Astrocyte of the spinal cord (primary cell): ENCODE measurements at regions not wholly inside any gene's neighbourhood (a gene's known extent, or its start where the extent isn't known, plus 50 kb on each side); places are given as distances from the start of the nearest gene placed in this dataset.
A peak's percentile ranks its signal among the peaks of the same experiment; 100 is the strongest.

Source experiments
- DNase-seq: peaks from one replicate; pipeline ENCODE4 v3.0.0; 2011; ENCODE audit warnings: low read depth, low spot score
- H3K4me3 ChIP-seq: 2 replicates; pipeline ENCODE4 v1.5.1; 2011; ENCODE audit warnings: low read depth, mild to moderate bottlenecking, low read length, moderate library complexity
- CTCF ChIP-seq: IDR thresholded peaks from 2 replicates; pipeline ENCODE4 v1.5.1; 2012; ENCODE audit warnings: low read depth, mild to moderate bottlenecking, low read length, inconsistent platforms
- in situ Hi-C: cut with HindIII; loops from 2 replicates; pipeline ENCODE4 v1.10.0; 2017; ENCODE audit warnings: low sequenced_read_pairs

- DNase-seq: peak; percentile 71
- no peak overlapping the region for H3K4me3 ChIP-seq
- in situ Hi-C loops: no loop called here
- no peak for TF ChIP-seq CTCF
Observed at GRCh38 chr3:30370681-30371271, 235.6 kb upstream of the TGFBR2 start.

GRCh38 chr3:30372837-30373236, 233.6 kb upstream of the TGFBR2 start:
- H3K4me3 ChIP-seq: no peak overlapping the region
- no peak for TF ChIP-seq CTCF
- DNase-seq: no peak
- in situ Hi-C loops: no loop called here

- no peak for TF ChIP-seq CTCF
- DNase-seq: no peak
- in situ Hi-C loops: no loop called here
- no peak overlapping the region for H3K4me3 ChIP-seq
Observed at GRCh38 chr3:30384546-30385072, 221.8 kb upstream of the TGFBR2 start.

- in situ Hi-C loops: no loop called here
Observed at GRCh38 chr3:30393079-30393478, 213.3 kb upstream of the TGFBR2 start.

GRCh38 chr3:30397030-30397429, 209.4 kb upstream of the TGFBR2 start:
- in situ Hi-C loops: no loop called here
- DNase-seq: no peak

More at GRCh38 chr3:30393079-30393478, 213.3 kb upstream of the TGFBR2 start:
- no peak for TF ChIP-seq CTCF
- DNase-seq: no peak
- H3K4me3 ChIP-seq: no peak overlapping the region

GRCh38 chr3:30399394-30400181, 206.8 kb upstream of the TGFBR2 start:
- TF ChIP-seq CTCF: no peak
- in situ Hi-C loops: no loop called here
- DNase-seq: peak; percentile 37
- H3K4me3 ChIP-seq: no peak overlapping the region

More at GRCh38 chr3:30397030-30397429, 209.4 kb upstream of the TGFBR2 start:
- TF ChIP-seq CTCF: no peak
- H3K4me3 ChIP-seq: no peak overlapping the region
